Posterior vena cava (tissue), 2 donors: ENCODE measurements at regions not wholly inside any gene's neighbourhood (a gene's known extent, or its start where the extent isn't known, plus 50 kb on each side); places are given as distances from the start of the nearest gene placed in this dataset.

Source experiments
- DNase-seq: peaks from one replicate; pipeline ENCODE4 v3.0.0-alpha.2; 2020; ENCODE audit warnings: low spot score
- intact Hi-C, 2 donors: fragments of 100-400 bp; cut with DNase I; formaldehyde crosslinking; loops; one replicate each; pipeline versions ENCODE4 v1.14.1 to v1.14.2; 2022 to 2023
- donor health status: DM: yes; HTN: yes; CAD: no.
- donor health status: DM: yes; HTN: yes; CAD: no.

DNA sequence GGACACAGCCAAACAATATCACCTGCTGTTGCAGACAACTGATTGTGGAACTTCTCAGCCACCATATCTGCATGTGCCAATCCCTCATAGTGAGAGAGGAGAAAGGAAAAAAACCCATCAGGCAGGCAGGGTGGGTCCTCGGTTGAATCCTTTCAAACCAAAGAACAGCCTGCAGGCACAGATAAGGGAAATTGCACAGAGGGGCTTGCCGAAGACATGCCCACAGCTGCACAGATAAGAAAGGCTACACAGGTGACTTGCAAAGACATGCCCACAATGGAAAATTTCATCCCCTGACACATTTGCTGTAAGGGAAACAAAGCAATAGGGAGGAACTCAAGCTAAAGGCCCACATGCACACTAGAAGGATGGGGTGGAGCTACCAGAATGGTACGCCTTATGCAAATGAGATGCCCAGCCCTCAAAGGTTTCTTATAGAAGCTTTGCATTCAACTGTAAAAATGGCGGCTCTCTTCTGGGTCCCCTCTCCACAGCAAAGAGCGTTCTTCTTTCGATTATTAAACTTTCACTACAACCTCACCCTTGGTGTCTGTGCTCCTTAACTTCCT, 170.0 kb upstream of the TMPO start:
- intact Hi-C loops, result no loop called here
- no peak for DNase-seq

DNA sequence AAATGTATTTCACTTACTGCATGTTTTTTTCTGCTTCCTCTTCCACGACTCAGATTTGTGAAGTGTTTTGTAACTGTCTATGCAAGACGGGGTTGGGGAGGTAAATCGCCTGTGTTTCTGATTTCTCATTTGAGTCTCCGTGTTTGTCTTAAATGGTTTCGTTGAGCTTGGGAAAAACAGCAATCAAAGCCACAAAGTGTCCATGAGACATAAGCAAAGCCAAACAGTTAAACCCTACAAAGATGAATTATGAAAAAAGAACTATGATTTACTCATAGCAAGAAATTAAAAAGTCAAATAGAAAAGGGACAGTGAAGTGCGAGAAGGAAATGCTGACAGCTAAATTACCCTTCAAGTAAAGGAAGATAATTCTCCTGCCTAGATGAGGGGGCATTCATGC, 164.3 kb upstream of the TMPO start:
- intact Hi-C loops, result no loop called here
- DNase-seq, result no peak

DNA sequence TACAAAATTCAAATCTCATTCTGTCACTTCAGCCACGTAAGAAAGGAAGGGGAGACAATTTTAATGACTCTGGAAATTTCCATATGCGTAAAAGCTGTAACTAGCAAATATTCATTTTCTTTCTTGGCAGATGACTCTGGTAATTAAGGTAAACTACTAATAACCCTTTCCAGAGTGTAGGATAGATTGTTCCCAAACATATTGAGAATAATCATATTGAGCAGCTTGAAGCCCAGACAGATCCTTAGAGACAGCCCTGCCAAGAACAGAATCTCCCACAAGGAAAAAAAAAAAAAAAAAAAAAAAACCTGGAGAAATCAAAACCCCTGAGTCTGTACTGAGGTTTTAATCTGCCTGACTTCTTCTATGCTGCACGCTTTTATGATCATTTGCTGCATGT, 163.6 kb upstream of the TMPO start:
- intact Hi-C loops, result no loop called here
- DNase-seq, result no peak

DNA sequence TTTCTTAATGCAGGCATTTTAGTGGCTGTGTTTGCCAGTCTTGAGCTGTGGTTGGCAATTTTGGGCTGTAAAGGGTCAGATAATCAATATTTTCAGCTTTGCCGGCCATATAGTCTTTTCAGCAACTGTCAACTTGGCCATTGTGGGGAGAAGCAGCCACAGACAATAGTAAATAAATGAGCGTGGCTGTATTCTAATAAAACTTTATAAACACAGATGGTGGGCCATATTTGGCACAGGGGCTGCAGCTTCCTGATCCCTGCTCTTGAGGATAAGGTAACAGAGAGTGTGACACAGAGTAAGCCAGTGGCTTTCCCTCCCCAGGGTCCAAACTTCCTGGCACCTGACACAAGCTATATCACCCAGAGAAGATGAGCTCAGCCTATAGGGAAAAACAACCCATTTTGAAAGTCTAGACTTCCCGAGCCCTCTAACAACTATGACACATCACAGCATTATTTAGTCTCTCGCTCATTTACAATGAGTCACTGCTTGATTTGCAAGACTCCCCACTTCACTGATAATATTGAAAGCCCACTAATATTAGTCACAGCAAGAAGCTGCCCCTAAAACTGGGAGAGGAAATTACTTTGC, 163.1 kb upstream of the TMPO start:
- intact Hi-C loops, result no loop called here
- DNase-seq, result no peak

DNA sequence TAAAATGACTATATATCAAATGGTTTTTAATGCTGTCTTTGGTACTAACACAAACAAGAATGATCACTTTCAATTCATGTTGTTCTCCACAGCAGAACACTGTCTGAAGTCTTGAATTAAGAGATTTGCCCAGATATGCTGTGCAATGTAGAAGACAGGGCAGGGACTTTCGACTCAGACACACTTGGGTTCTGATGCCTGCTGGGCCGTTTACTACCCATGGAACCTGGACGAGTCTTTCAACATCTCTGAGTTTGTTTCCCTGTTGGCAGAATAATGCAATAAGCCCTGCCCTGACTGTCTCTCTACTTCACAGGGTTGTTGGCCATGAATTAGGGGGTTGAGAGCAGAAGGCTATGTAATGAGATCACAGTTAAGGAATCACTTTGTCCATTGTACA, 162.6 kb upstream of the TMPO start:
- no peak for DNase-seq
- intact Hi-C loops, result no loop called here

DNA sequence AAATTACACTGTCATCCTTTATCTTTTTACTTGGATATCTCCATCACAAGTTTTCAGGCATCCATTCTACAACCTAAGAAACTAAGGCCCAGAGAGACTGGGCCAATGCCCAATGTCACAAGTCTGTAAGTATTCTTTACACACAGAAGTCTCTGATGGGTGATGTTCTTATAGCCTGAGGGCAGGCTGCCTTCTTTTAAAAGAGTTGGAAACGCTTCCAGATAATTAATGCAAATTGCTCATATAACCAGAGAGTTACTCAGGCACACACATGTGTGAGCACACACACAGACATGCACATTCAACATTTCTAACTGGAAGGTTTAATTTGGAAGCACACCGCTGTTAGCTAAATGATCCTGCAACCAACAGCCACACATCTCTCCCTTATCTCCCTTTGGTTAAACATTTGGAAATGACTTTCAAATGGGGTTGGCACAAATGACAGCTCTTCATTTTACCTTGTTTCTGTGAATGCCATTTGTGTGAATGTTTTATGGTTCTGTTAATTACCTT, 160.8 kb upstream of the TMPO start:
- DNase-seq, result no peak
- intact Hi-C loops, result no loop called here

DNA sequence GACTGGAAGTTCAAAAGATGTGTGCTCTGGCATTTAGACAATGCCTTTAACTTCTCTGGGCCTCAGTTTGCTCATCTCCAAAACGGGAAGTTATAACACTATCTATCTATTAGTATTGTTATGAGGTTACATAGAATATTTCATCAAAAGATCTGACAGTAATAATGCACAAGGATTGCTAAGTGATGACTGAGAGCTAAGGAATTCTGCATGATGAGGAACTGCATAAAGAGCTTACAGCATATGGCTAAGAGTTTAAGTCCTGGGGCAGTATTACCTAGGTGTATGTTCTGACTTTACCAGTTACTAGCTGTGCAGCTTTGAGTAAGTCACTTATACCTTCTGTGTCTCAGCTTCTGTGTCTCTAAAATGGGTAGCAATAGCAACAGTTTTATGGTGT, 160.1 kb upstream of the TMPO start:
- intact Hi-C loops, result no loop called here
- no peak for DNase-seq

DNA sequence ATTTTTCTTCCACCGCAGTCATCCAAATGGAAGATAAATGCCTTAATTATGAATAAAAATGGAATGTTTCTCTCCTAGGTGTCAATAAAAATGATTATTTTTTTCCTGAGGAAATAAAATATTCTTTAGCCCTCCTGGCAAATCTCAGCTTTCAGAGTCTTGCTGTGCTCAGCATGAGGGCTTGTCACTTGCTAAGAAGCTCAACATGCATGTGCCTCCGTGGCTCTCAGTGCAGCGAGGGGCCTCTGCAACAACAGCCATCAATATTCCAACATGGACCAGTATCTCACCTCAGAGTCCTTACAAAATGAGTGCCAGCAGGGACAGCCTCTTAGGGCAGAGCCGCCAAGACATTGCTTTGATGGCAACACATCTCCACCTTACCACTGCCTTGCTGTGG, 159.5 kb upstream of the TMPO start:
- intact Hi-C loops, result no loop called here
- no peak for DNase-seq

DNA sequence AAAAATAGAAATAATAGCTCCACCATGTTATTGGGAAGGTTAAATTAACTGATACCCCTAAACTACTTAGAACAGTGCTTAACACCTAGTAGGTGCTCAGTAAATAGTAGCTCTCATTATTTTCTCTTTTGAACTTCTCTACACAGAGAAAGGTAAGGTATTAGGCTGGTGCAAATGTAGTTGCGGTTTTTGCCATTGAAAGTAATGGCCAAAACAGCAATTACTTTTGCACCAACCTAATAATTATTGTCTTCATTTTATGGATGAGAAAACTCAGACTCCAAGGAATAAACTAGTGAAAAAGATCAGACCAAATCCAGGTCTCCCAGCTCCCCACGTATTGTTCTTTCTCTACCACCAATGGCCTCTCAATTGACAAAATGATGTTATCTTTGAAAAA, 157.2 kb upstream of the TMPO start:
- DNase-seq, result no peak
- intact Hi-C loops, result no loop called here

DNA sequence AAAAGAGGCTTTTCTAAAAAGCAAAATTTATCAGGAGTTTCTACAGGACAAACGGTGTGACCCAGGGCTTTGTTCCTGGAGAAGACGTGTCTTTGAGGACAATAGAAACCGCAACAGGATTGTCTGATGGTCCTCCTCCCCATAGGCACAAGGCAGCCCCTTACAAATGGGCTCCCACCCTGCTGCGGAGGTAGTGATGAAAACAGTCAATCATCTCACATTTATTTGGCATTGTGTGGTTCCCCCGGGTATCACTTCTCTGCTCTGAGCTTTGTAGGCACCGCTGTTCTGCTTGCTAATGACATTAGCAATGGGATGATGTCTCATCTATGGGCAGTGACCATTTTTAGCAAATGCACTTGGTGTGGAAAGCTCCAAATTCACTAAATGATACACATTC, 155.5 kb upstream of the TMPO start:
- DNase-seq, result no peak
- intact Hi-C loops, result no loop called here

DNA sequence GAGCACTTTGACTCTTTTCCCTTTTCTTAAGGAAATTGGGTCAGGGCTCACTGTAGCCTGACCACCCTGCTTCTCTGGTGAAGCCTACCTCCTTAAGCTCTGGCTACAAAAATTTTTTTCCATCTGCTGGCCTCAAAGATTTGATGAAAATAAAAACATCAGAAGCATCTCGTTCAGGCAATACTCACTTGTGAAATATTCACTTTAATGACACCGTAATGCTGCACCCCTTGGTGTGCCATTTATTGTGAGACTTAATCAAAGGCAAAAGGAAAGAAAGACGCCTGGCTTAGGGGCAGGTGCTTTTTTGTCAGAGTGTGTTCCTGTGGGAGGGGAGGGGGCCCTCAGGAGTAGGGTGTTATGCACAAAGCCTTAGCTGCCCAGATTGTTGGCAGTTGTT, 155.0 kb upstream of the TMPO start:
- intact Hi-C loops, result no loop called here

DNA sequence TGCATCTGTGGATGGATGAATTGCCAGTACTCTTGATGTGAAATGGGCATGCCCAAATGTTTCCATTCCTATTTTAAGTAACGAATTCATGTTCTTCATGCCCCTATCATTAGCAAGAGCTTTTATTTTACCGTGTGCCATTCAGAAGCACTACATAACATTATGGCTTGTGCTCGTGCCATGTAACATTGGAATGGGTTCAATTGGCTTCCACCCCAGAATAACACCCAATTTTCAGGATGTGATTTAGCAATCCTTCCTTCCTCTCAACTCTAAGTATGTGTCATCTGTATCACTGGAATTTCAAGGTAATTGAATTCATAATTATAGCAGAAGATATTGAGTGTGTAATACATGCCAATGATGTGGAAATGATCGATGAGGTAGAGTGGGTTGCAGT, 145.8 kb upstream of the TMPO start:
- intact Hi-C loops, result no loop called here
- no peak for DNase-seq

More for the DNA sequence above, 155.0 kb upstream of the TMPO start:
- DNase-seq, result no peak

DNA sequence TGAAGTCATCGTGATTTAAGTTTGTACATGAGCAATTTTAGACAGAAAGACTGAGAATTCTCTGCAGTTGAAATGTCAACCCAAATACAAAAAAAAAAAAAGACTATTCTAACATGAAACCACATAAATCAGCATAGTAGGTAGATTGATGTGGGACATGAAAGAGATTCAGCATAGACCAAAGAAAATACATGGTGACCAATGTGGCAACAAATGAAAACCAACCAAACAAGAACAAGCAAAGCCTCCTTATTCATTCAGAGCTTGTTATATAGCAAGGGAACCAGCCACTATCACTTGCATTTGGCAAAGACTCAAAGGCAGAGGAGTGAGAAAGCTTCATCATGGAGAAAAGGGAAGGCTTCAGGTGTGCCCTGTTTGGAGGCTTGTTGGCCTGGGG, 144.4 kb upstream of the TMPO start:
- intact Hi-C loops, result no loop called here
- no peak for DNase-seq

DNA sequence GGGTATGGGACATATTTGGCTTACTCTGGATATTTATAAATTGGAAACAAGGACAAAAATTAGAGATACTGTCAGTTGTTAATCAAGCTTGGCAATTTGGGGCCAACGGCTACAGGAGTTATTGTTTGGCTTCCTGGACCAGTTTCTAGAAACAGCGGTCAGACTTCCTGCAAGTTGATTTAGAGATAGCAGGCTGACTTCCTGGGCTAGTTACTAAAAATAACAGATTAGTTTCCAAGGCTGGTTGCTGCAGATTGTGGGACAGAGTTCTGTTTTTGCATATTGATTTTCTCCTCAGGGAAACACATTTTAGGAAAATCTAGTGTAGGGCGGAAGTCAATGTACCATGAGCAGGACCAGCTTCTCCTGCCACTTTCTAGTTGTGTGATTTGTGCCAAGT, 144.0 kb upstream of the TMPO start:
- DNase-seq, result no peak
- intact Hi-C loops, result no loop called here

DNA sequence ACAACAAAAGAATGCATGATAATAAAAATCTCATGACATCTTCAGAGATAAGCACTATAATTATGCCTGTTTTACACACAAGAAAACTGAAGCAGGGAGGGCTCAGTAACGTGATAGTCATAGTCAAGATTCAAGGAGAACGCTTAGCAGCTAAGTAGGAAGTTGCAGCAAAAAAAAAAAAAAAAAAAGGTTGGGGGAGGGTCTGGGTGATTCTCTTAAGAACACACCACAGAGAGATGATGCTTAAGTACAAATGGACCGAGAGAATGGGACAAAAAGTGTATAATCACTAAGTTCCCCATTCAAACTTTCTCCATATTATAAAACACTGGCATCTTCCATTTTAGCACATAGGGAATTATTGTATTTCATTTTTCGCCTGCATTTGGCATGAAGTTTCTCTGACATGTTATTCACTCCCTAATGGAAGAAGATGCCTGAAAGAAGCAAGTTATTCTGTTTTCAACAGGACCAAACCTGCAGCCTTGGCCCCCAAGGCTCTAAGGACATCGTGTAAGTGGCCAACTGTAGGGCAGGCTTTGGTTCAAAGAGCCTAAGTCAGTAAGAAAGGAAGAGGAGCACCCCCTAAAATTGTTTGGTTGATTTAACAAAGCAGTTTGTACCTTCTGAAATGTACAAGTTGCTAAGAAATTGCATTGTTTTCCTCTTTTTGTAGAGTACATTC, 142.9 kb upstream of the TMPO start:
- DNase-seq, result no peak
- intact Hi-C loops, result no loop called here

DNA sequence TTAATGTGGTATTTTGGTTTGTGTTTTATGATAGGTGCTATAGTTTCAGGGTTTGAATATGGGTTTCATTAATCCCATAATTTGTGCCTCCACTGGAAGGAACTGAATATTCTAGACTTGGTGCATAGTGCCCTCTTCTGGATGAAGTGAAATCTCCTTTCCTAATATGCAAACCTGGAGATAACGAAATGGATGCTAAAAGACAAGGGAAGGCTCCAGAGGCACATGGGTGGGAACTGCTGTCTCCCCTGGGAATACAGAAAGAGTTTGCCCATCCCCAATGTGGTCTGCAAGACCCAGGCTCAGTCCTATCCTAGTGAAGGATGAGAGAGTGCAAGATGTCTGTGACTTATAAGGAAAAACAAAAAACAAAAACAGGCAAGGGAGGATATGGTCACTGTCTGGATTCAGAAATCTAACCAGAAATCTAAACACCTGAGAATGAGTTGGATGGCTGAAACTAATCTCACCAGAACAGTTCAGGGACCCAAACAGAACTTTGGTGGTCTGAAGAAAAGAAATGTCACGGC, 142.3 kb upstream of the TMPO start:
- DNase-seq, result no peak
- intact Hi-C loops, result no loop called here

DNA sequence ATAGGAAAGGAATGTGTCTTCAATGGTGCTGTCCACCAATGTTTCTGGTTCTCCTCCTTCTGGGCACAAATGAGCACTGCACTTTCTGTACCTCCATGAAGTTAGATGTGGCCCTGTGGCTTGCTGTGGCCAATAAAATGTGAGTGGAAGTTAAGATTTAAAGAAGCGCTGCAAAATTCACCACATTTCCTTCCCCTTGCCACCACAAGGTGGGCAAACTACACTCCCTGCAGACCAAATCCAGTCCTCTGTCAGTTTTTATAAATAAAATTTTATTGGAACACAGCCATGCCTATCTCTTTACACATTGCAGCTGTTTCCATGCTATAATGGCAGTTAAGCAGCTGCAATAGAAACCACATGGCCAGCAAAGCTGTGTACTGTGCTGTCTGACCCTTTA, 141.4 kb upstream of the TMPO start:
- DNase-seq, result no peak
- intact Hi-C loops, result no loop called here

DNA sequence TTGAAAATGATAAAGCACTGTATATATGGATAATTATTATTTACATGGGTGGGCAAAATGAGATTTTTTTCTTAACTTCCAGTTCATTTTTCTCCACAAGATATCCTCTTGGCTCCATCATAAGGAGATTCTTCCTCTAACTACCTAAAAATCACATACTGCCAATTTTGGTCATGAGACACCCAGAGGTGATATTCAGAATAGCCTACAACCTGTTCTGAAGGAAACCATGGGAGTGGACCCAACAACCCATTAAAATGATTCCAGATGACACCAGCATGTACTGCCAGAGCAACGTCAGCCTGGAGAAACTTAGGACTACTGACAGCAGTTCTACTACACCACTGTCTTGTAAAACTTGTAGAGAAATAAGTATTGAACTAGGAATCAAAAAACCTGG, 136.3 kb upstream of the TMPO start:
- no peak for DNase-seq
- intact Hi-C loops, result no loop called here

DNA sequence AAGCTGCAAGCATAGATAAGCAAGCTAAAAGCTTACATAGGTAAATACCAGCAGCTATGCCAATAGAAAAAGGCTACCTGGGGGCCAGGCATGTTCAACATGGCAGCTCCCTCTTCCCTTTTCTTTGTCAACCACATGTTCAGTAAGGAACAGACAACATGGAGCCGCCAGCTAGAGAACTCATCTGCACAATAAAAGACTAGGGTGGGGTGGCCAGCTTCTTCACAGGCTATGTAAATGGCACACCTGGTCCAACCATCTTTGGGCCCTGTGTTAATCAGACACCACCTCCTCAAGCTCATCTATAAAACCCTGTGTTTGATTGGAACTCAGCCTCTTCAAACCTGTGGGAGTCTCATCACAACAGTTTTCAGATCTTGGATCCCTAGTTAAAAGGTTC, 129.7 kb upstream of the TMPO start:
- DNase-seq, result no peak

DNA sequence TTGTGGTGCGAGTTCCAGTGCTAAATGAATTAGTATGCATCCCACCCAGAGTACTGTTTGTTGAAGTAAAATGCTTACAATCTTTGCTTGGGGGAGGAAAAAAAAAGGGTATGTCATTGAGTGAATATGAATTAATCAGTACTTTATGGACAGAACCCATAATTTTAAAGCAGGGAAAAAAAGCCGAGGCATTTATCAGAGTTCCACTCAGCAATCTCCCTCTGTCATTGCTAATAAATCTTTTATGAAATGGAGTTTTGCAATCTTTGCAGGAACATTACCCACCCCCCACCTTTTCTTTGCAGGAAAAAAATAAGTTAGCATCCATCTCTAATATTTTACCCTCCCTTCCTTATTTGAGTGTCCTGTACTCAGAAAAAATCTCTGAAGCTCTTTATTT, 127.9 kb upstream of the TMPO start:
- no peak for DNase-seq
- intact Hi-C loops, result no loop called here

More for the DNA sequence above, 129.7 kb upstream of the TMPO start:
- intact Hi-C loops, result no loop called here

DNA sequence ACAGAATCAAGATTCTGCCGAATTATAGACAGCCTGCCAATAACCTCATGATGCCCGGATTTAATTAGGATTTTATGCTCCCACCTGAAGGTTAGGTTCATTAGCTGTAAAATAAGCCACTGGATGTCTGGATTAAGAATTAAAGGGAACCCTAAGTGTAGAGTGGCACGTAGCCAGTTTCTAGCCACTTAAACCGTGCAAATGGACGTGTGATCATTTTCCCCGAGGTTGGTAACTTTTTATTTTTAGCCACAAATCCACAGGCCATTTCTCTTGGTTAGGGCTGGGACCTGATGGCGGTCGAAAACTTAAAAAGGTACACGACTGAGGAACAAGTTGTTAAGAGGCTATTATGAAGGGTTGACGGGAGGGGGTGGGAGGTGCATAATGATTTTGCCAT, 127.3 kb upstream of the TMPO start:
- no peak for DNase-seq
- intact Hi-C loops, result no loop called here
